ENCODE measurements at regions not wholly inside any gene's neighbourhood (a gene's known extent, or its start where the extent isn't known, plus 50 kb on each side); places are given as distances from the start of the nearest gene placed in this dataset.

DNA sequence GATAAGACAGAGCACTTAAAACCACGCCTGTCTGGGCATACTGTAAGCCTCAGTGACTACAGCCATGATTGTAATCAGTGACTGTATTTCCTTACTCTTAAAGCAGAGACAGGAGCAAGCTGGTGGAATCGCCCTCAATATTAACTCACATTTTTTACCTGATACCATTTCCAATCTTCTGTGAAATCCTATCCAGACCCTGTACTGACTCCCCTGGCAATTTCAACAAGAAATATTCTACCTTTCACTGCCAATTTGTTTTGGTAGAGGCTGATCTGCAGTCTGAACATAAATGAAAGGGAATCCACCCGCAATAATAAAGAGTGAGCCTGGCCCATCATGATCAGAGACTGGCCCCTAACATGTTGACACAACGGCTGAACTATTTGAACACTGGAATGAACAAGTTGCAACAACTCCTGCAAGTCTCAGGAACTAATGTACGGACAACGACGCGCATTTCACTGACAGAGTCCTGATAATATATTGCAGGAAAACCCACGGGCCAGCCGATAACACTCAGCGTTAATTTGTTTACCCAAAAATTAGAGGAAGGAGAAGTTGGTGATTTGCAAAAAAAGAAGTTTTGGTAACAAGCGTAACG is 195.5 kb upstream of the BTG1 start:
- peak; percentile 69 for ATAC-seq

DNA sequence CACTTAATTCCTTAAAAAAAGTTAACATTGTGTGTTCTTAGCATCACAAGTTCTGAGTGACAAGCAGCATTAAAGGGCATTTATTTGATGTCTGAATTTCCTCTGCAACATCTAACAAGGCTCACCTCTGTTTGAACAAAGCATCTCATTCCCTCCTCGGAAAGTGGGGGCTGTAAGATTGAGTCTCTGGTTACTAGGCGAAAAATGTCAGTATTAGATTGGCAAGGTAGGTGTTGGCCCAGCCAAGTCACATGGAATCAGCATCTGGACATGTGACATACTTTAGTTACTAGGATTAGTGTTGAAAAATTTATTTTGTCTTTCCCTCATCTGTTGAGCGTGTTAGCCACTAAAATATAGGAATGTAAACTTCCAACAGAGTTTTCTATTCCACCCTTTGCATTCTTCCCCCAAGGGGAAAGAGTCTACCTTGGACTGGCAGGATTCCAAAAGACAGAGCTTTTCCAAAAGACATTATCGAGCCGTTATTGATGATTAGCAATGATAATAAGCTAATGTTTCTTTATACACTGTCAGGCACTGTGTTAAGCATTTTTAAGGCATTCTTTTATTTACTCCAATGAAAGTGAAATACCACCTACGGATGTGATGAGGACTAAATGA is 194.9 kb upstream of the BTG1 start:
- no peak for ATAC-seq

DNA sequence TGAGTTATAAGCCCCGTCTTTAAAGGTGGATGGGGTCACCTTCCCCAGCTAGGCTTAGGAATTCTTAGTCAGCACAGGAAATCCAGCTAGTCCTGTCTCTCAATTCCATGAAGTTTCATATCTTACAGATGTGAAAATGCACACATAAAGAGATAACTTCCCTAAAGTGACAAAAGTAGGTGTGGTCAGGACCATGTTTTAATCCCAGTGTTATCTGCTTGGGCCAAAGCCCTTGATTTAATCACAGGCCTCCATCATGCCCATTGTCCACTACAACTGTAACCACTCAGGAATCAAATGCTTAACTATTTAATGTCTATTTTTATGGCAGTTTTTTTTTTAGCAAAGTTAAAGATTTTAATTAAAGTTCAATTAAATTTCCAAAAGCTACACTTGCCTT is 194.4 kb upstream of the BTG1 start:
- no peak for ATAC-seq

DNA sequence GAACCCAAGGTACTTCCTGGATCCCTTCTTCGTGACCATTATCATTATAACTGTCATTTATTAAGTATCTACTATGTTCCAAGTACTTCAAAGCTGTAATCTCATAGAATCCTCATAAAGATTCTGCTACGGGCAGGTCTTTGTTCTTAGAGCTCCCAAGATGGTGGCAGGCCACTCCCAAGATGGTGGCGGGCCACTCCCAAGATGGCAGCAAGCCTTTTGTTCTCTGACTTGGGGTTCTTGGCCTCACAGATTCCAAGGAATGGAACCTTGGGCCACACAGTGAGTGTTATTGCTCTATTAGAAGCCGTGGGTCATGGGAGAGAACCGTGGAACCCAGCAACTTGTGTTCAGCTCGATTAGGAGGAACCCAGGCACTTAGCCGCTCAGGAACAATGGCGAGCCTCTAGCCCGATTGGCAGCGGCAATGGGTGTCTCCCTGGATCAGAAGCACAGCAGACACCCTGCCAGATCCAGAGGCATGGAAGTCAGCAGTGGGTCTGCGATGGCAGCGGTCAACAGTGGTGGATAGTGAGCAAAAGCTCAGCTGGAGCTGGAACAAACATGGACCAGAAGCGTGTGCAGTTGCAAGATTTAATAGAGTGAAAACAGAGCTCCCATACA is 193.7 kb upstream of the BTG1 start:
- no peak for ATAC-seq

DNA sequence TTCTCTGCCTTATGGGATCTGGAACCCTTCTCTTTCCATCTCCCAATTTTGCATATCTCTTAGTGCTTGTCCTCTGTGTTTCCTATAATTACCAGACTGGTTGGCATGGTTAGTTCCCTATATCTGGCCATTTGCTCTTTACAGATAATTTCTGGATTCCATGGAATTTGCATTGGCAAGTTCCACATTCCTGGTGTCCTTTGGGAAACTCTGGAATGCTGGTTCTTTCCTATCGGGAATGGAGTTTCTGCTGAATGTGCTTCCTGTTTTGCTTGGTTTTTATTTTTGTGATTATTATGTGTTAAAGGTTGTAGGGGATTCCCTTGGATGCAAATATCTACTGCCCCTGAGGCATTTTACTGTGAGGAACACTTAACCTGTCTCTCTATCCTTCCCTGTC is 193.0 kb upstream of the BTG1 start:
- ATAC-seq, result no peak

DNA sequence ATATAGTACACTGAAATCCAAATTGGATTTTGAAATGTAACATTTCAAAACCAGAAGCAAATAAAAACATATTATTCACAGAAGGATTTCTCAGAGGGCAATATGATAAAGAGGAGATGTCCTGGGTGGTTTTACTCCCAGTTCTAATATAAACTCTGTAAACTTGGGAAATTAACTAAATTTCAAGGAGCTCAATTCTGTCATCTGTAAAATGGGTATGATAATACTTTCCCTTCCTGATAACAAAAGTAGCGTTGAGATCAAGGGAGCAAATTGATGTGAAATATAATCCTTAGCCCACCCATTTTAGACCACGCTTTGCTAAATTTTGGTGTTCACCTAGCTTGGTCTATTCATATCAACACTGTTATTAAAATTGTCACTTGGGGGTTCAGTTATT is 192.5 kb upstream of the BTG1 start:
- no peak for ATAC-seq

DNA sequence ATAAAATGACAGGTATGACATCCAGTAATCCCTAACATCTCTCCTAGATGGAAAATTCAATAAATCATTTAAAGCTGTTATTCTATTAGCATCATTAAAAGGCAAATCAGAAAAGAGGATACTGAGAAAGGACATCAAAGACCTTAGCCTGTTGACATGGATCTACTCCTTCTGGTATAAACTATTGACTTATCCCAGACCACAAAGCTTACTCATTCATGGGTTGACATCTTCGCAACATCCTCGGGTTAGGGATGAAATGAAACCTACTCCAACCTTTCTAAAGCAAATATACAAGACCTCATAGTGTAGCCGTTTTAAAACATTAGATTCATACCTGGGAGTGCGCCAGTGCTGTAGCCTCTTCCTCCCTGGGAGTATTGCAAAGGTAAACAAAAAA is 191.5 kb upstream of the BTG1 start:
- ATAC-seq, result no peak

DNA sequence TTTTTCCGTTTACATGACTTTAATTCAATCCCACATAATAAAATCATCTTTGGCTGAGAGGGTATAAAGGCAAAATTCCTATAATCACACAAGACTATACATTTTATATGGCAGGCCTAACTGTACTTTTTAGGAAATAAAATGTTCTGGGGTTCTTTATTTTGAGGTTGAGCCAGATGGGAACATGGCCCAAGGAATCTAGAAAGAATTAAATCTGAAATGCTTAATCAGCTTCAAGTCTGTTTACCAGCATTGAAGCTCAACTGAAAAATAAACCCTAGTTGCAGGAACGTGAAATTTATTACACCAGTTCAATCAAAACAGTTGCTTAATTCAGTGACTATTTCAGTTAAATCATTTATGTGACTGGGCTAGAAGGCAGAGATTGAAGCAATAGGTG is 191.0 kb upstream of the BTG1 start:
- no peak for ATAC-seq

DNA sequence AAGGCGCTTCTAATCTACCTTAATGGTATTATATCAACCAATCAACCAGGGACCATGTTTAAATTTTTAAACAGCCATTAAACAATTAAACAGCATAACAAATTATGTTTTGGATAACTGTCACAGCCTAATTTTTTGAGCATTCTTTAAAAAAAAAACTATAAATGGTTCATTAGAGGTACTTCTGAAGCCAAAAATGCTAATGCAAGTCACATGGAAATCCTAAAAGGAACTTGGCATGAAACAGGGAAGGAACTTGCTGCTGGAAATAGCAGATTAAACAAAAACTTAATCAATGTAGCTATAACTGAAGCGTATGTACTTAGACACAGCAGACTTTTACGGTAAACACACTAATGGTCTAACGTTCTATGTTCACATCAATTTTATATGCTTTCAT is 190.2 kb upstream of the BTG1 start:
- no peak for ATAC-seq

DNA sequence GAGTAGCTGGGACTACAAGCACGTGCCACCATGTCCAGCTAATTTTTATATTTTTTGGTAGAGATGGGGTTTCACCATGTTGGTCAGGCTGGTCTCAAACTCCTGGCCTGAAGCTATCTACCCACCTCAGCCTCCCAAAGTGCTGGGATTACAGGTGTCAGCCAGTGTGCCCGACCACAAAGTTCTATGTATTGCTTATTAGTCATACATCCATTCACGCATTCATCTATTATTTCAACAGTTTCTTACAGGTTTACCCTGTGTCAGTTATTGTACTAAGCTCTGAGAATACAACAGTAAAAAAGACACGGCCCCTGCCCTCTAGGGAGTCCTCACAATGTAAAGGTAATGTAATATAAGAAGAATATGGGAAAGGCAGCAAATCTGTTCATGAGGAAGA is 188.9 kb upstream of the BTG1 start:
- ATAC-seq, result no peak

DNA sequence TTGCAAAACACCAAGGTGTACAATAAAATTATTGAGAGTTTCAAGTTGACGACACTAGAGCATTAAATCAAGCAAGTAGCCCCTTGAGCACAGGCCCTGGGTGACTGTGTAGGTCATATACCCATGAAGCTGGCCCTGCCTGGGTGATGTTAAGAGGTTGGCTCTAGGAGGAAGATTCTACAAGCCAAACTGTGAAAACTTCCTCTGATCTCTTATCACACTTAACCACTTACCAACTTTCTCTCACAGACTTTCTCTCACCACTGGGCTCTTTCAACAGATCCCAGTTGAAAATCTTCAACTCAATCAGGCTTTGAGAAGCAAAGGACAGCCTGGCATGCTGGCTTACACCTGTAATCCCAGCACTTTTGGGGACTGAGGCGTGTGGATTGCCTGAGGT is 186.9 kb upstream of the BTG1 start:
- no peak for ATAC-seq

DNA sequence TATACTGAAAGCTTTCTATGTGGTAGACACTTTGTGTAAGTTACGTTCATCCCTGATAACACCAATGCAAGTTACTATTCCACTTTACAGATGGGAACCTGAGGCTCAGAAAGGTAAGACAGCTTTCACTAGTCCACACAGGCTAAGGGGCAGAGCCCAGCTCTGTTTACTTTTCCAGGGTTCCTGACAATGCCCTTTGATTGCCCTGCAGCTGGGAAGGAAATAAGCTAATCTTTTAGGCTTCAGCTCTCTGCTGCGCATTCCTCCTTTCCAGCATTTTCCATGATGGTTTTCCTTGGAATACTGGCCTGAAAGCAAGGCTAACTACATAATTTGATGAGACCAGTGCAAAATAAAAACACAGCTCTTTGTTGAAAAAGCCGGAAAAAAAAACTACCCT is 185.7 kb upstream of the BTG1 start:
- ATAC-seq, result no peak

DNA sequence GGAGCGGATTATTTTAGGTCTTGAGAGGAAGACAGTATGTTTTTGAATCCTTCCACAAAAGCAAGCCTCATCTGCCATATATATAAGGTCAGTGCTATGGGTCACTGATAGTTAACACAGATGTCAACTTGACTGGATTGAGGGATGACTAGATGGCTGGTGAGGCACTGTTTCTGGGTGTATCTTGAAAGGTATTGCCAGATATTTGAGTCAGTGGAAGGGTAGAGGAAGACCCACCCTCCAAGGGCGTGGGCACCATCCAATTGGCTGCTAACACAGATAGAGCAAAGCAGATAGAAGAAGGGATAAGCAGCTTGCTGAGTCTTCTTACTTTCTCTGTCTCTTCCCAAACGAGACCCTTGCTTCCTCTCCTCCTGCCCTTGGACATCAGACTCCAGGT is 185.0 kb upstream of the BTG1 start:
- ATAC-seq, result peak; percentile 69

DNA sequence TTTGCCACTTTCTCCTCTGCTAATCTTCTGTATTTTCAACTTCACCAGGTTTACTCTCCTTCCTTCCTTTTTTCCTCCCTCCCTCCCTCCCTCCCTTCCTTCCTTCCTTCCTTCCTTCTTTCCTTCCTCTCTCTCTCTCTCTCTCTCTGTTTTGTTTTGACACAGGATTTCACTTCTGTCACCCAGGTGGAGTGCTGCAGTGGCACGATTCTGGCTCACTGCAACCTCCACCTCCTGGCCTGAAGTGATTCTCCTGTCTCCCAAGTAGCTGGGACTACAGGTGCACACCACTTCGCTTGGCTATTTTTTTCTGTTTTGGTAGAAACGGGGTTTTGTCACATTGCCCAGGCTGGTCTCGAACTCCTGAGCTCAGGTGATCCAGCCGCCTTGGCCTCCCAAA is 181.2 kb upstream of the BTG1 start:
- no peak for ATAC-seq

DNA sequence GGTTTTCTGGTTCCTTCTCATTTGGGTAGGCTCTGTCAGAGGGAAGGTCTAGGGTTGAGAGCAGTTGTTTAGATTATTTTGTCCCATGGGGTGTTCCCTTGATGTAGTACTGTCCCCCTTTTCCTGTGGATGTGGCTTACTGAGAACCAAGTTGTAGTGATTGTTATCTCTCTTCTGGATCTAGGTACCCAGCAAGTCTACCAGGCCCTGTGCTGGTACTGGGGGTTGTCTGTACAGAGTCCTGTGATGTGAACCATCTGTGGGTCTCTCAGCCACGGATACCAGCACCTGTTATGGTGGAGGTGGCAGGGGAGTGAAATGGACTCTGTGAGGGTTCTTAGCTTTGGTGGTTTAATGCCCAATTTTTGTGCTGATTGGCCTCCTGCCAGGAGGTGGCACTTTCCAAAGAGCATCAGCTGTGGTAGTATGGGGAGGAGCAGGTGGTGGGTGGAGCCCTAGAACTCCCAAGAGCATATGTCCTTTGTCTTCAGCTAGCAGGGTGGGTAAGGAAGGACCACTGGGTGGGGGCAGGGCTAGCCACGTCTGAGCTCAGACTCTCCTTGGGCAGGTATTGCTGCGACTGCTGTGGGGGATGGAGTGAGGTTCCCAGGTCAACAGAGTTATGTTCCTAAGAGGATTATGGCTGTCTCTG is 179.3 kb upstream of the BTG1 start:
- ATAC-seq, result no peak

DNA sequence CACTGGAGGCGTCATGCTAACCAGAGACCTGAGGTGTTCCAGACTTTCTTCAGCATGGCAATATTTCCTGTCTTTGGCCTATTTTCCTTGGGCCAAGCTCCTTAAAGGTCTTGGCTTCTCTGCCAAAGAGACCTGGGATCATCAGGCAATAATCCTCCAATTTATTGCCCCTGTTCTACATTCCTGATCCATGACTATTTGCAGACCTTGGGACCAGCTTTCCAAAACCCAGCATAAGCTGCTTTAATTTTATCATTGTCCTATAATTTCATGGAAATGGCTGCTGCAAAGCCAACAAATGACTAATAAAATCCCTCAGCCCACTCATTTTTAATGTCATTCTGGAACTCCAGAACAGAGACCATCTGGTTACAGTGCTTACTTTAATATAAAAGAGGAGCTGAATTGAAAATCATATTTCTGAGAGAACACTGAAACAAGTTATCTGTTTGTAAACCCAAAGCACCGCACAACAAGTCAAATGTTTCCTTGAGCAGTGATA is 166.9 kb upstream of the BTG1 start:
- no peak for ATAC-seq

DNA sequence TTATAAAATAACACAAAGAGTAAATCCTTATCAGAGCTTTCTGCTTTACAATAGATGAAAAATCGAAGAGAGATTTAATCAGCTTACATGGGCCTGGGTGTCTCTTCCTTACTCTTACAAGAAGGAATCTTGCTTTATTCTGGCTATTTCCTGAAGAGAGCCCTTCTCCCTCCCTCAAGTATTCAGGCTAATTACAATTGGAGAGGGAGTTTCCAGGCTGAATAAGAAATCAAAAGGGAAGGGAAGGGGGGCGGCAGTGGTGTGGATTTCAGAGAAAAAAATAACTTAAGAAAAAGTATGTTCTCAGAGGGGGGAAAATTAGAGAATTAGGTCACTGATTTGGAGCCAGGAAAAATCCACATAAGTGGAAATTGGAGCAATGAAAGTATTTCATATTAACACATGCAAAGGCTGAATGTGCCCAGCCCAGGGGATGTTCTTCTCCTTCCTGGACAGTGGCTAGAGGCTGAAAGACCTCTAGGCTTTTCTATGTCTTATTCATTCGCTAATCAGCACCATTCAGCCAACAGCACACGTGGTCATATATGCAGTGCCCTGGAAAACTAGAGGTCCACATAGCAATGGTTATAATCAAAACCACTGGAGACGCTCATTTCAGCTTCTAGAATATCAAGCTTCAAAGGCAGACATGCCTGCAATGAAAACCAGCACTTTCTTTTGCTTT is 158.9 kb upstream of the BTG1 start:
- no peak for ATAC-seq

DNA sequence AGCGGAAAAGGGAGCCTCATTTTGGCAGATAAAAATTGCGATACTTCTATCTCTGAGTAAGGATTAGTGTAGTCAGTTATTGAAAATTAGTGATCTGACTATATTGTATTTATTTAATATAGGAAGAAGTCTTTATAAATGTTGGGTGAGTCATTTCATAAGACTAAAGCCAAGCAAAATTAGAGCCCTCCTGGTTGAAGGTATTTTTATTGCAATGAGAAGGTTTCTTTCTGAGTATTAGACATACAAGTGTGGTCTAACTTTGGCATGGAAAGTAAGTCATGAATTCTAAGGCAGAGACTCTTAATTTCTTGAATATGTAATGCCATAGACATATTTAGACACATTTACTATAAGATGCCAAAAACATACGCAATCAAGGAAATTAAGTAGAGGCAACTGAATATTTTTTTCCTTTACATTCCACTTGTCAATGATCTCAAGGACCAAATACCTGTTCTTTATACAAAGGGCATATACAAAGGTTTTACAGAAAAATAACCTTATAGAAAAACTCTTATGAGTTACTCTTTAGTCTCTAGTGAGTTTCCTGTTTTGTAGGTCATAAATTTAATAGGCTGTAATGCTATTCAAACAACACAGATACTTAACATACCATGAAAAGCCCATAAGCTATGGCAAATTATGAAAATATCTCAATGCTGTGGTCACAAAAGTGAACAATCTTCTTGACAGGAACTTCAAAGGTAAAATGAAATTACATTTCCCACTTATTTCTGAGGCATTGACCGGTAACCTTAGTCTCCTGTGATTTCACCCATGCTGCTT is 156.6 kb upstream of the BTG1 start:
- ATAC-seq, result no peak

DNA sequence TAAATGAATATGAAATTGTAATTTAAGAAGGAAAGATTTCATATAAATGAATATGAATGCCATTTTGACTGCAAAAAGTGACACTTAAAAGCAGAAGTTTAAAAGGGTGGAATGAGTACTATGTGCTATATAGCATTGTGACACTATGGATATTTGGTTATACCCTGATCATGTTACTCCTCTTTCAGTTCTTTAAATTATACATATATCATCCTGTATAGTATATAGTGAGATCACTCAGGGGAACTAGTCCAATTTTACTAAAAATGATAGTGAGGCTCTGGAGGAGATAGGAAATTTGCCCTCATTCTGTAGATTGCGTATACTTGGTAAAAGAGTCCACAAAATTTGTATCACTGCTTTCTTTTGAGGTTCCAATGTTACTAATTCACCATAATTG is 155.7 kb upstream of the BTG1 start:
- no peak for ATAC-seq

DNA sequence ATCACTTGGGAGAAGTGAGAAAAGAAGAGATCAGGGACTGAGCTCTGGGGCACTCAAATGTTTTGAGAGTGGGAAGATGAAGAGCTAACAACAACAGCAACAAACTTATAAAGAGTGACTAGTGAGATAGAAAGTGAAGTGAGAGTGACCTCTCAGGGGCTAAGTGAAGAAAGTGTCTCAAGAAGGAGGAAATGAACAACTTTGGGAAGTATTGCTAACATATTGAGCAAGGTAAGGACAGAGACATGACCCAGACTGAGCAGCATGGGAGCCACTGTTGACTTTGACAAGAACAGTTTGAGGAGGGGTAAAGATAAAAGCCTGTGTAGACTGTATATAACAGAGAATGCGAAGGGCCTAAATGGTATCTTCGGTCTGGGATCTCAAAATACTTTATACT is 155.1 kb upstream of the BTG1 start:
- no peak for ATAC-seq

DNA sequence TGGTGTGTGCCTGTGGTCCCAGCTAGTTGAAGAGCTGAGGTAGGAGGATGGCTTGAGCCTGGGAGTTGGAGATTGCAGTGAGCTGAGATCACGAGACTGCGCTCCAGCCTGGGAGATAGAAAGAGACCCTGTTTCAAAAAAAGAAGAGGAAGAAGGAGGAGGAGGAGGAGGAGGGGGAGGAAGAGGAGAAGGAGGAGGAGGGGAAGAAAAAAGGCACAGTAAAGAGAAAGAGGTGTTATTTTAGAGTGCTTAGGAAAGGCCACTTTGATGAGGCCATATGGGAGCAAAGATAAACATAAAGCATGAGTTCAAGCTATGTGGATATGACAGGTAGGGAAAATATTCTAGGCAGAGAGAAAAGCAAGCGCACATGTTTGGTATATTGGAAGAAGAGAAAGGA is 154.1 kb upstream of the BTG1 start:
- ATAC-seq, result no peak

DNA sequence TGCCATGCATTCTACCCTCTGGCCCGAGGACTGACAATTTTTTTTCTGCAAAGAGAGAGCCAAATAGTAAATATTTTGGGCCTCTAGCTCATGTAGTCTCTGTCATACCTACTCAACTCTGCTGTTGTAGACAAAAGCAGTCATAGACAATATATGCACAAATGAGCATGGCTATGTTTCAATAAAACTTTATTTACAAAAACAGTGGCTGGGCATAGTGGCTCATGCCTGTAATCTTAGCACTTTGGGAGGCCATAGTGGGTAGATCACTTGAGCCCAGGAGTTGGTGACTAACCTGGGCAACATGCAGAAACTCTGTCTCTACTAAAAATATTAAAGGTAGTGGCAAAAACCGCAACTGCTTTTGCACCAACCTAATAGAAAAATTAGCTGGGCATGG is 153.7 kb upstream of the BTG1 start:
- no peak for ATAC-seq
